Ecto neural progenitor cell (in vitro differentiated cells): ENCODE measurements at regions not wholly inside any gene's neighbourhood (a gene's known extent, or its start where the extent isn't known, plus 50 kb on each side); places are given as distances from the start of the nearest gene placed in this dataset.
A peak's percentile ranks its signal among the peaks of the same experiment; 100 is the strongest.

Source experiments
- DNase-seq: peaks from one replicate; pipeline ENCODE4 v3.0.0-alpha.2; 2018; ENCODE audit warnings: low spot score

- no peak for DNase-seq
These were observed 172.4 kb upstream of the GRIN2B start for GRCh38 chr12:14153803-14154202.

- DNase-seq = no peak
These were observed 175.2 kb upstream of the GRIN2B start for GRCh38 chr12:14156606-14157005.

- no peak for DNase-seq
These were observed 175.8 kb upstream of the GRIN2B start for GRCh38 chr12:14157088-14157747.

GRCh38 chr12:14164266-14164665, 182.9 kb upstream of the GRIN2B start:
- no peak for DNase-seq

GRCh38 chr12:14167005-14167628, 185.7 kb upstream of the GRIN2B start:
- DNase-seq = peak; percentile 76

GRCh38 chr12:14169281-14169680, 187.9 kb upstream of the GRIN2B start:
- DNase-seq = no peak

GRCh38 chr12:14171106-14171505, 189.7 kb upstream of the GRIN2B start:
- no peak for DNase-seq

GRCh38 chr12:14175206-14175605, 190.3 kb upstream of the ATF7IP start:
- DNase-seq = no peak

- peak; percentile 69 for DNase-seq
These were observed 179.9 kb upstream of the ATF7IP start for GRCh38 chr12:14185427-14186192.

GRCh38 chr12:14186193-14186502, 179.3 kb upstream of the ATF7IP start:
- DNase-seq = no peak

- no peak for DNase-seq
These were observed 178.5 kb upstream of the ATF7IP start for GRCh38 chr12:14187002-14187401.

- no peak for DNase-seq
These were observed 177.5 kb upstream of the ATF7IP start for GRCh38 chr12:14187966-14188365.

GRCh38 chr12:14188744-14189143, 176.7 kb upstream of the ATF7IP start:
- no peak for DNase-seq

- DNase-seq = no peak
These were observed 174.8 kb upstream of the ATF7IP start for GRCh38 chr12:14190694-14191093.

GRCh38 chr12:14191612-14192011, 173.9 kb upstream of the ATF7IP start:
- DNase-seq = no peak

- no peak for DNase-seq
These were observed 171.8 kb upstream of the ATF7IP start for GRCh38 chr12:14193639-14194038.

- DNase-seq = no peak
These were observed 170.9 kb upstream of the ATF7IP start for GRCh38 chr12:14194572-14194971.

GRCh38 chr12:14199455-14200198, 165.9 kb upstream of the ATF7IP start:
- DNase-seq = no peak

- no peak for DNase-seq
These were observed 164.9 kb upstream of the ATF7IP start for GRCh38 chr12:14200598-14200997.

- no peak for DNase-seq
These were observed 164.2 kb upstream of the ATF7IP start for GRCh38 chr12:14201291-14201690.

- no peak for DNase-seq
These were observed 157.5 kb upstream of the ATF7IP start for GRCh38 chr12:14207905-14208551.

- no peak for DNase-seq
These were observed 153.5 kb upstream of the ATF7IP start for GRCh38 chr12:14211947-14212387.
